Ovary (tissue), 7 donors: ENCODE measurements at regions not wholly inside any gene's neighbourhood (a gene's known extent, or its start where the extent isn't known, plus 50 kb on each side); places are given as distances from the start of the nearest gene placed in this dataset.

Experiments
- DNase-seq, 5 donors: peaks; one replicate each; pipeline ENCODE4 v3.0.0-alpha.2; 2019 to 2020
- H3K27ac ChIP-seq, 2 donors: fragments of 200-600 bp; one replicate each; pipeline versions ENCODE4 v1.5.1 to v1.8.0; 2019 to 2022
- H3K27me3 ChIP-seq: fragments of 200-600 bp; one replicate; pipeline ENCODE4 v1.8.0; 2022
- H3K36me3 ChIP-seq: fragments of 200-600 bp; sonication (generic); one replicate; pipeline ENCODE4 v1.5.1; 2019
- H3K4me1 ChIP-seq: one replicate; pipeline ENCODE4 v1.8.1; 2013; ENCODE audit warnings: mild to moderate bottlenecking, moderate library complexity; ENCODE audit not compliant: insufficient read depth
- H3K4me3 ChIP-seq: fragments of 200-600 bp; sonication (generic); one replicate; pipeline ENCODE4 v1.5.1; 2017
- H3K9me3 ChIP-seq, 2 donors: fragments of 200-600 bp in 1 of 2; sonication (generic) in 1 of 2; one replicate each; pipeline versions ENCODE4 v1.5.1 to v1.8.1; 2013 to 2019; ENCODE audit warnings: mild to moderate bottlenecking in 1 of 2, moderate library complexity in 1 of 2
- EP300 ChIP-seq: sonication (generic); formaldehyde crosslinking; IDR thresholded peaks from one replicate; pipeline ENCODE4 v1.6.1; 2017; ENCODE audit warnings: antibody characterized with exemption
- POLR2A ChIP-seq: fragments of 450-650 bp; IDR thresholded peaks from one replicate; pipeline ENCODE4 v1.6.1; 2017; ENCODE audit warnings: antibody characterized with exemption, mild to moderate bottlenecking, moderate library complexity
- WGBS, 3 donors: extraction: QIAGEN DNeasy Blood & Tissue Kit in 1 of 3; methylation state at CpG; one replicate each; pipeline versions ENCODE4 v1.1.5 to v1.1.7; 2013 to 2017; 5-methylcytosine and 5-hydroxymethylcytosine counted together
- intact Hi-C, 4 donors: fragments of 100-400 bp; cut with DNase I; formaldehyde crosslinking; loops; one replicate each; pipeline versions ENCODE4 v1.11.0 to v1.15.1; 2022 to 2023
- TF ChIP-seq, protein P1 (sequence below), 3 donors: fragments of 450-650 bp in 2 of 3; fragments of 200-600 bp in 1 of 3; IDR thresholded peaks; one replicate each; pipeline versions ENCODE4 v1.5.1 to v1.8.0; 2016 to 2022; ENCODE audit warnings: antibody characterized with exemption in 3 of 3, mild to moderate bottlenecking in 1 of 3
- donor health status: DM: no; HTN: no; CAD: no; lungs with moderate emphysema.
- donor health status: DM: no; HTN: no; CAD: no.
- donor health status: Bipolar disorder and iron deficiency.
- donor health status: DM: no; HTN: no; CAD: no.
- donor health status: DM: yes; HTN: yes; CAD: no.

DNA sequence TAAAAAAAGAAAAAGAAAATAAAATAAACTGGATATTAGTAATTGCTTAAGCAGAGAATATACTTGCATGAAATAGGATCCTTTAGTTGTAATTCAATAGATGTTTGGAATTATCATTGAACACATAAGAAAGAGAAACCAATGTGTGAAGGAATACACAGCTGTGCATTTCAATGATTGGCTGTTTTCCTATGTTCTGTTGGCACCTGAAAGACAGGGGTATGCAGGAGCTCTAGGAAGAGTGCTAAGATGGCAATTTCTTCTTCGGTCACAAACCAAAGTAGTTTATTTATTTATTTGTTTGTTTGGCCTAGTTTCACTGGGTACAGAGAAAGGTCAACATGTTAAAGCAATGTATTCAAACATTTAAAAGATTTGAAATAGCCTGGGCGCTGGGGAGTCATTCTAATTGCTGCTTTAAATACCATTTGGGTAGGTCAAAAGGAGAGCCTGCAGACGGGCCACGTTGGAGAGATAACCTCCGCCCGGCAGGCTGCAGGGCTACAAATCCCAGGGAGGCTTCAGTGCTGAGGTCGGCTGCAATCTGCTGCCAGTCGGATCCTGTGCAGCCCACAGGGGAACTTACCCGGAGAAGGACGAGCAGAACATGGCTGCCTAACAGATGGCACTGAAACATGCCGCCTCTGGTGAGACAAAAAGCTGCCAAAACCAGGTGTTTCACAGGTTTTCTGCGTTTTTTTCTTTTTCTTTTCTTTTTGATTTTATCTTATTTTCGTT lies 154.2 kb upstream of the TYRP1 start:
- no peak for DNase-seq
- Histone ChIP-seq H3K9me3 (no peaks in the 10 kb centered on the region), H3K27me3 (no peaks in the 10 kb centered on the region), H3K27ac (no peak overlapping the region), H3K4me1 (peaks cover 2% of the 10 kb centered on the region), H3K4me3 (no peak overlapping the region), H3K36me3 (no peaks in the 10 kb centered on the region)
- TF ChIP-seq, protein P1, sequence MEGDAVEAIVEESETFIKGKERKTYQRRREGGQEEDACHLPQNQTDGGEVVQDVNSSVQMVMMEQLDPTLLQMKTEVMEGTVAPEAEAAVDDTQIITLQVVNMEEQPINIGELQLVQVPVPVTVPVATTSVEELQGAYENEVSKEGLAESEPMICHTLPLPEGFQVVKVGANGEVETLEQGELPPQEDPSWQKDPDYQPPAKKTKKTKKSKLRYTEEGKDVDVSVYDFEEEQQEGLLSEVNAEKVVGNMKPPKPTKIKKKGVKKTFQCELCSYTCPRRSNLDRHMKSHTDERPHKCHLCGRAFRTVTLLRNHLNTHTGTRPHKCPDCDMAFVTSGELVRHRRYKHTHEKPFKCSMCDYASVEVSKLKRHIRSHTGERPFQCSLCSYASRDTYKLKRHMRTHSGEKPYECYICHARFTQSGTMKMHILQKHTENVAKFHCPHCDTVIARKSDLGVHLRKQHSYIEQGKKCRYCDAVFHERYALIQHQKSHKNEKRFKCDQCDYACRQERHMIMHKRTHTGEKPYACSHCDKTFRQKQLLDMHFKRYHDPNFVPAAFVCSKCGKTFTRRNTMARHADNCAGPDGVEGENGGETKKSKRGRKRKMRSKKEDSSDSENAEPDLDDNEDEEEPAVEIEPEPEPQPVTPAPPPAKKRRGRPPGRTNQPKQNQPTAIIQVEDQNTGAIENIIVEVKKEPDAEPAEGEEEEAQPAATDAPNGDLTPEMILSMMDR (IDR thresholded peaks at IDR 0.05), result no peak
- TF ChIP-seq EP300, result no peak
- no peak for TF ChIP-seq POLR2A
- 15 to 42% (median 38%) methylated on average over 13 of the region's 13 CpGs for WGBS, 3 donors
- intact Hi-C loops, result no loop called here

DNA sequence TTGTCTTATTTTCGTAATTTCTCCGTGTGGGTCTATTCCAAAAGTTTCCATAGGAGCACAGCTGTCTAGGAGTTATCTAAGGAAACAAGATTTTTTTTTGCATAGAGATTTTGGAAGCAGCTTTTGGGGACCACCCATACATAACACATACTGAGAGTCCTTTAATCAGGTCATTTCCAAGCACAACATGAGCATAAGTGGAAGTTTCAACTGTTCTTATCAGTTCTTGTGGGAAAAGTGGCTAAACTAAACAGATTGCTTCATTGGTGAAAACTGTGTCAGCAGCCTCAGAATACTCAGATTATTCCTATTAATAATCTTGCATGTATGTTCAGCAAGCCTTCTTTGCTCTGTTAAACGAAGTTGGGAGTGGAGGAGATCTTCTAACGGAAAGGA lies 153.6 kb upstream of the TYRP1 start:
- TF ChIP-seq POLR2A (no peak), EP300 (no peak)
- TF ChIP-seq, protein P1 (IDR thresholded peaks at IDR 0.05), result no peak
- Histone ChIP-seq H3K27ac (no peak overlapping the region), H3K4me1 (peaks cover 2% of the 10 kb centered on the region), H3K4me3 (no peak overlapping the region), H3K9me3 (no peaks in the 10 kb centered on the region), H3K36me3 (no peaks in the 10 kb centered on the region), H3K27me3 (no peaks in the 10 kb centered on the region)
- intact Hi-C loops, result no loop called here
- 9 to 39% (median 22%) methylated on average over 4 of the region's 4 CpGs for WGBS, 3 donors
- DNase-seq, result no peak

DNA sequence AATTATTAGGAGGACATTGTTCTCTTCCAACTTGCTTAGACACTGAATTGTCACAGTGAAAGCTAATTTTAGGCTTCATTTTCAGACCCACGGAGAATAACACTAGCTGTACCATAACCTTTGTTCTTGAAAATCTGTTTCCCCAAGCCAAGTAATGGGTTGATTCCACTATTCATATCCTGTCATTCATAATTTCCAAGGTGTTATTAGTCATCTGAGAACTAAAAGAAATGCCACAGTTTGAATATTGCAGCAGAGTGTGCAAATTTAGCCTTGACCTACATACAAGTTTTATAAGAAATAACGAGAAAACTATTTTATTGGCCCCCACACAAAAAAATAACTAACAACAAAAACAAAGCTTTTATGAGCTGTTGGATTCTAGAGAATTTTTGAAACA lies 148.5 kb upstream of the TYRP1 start:
- WGBS, 3 donors, result 2 to 20% (median 6%) methylated on average over 2 of the region's 2 CpGs
- Histone ChIP-seq H3K27ac (no peak overlapping the region), H3K4me1 (peaks cover 2% of the 10 kb centered on the region), H3K9me3 (no peaks in the 10 kb centered on the region), H3K4me3 (no peak overlapping the region), H3K36me3 (no peaks in the 10 kb centered on the region), H3K27me3 (no peaks in the 10 kb centered on the region)
- no peak for TF ChIP-seq POLR2A
- TF ChIP-seq, protein P1 (IDR thresholded peaks at IDR 0.05), result no peak
- TF ChIP-seq EP300, result no peak
- no peak for DNase-seq
- intact Hi-C loops, result no loop called here

DNA sequence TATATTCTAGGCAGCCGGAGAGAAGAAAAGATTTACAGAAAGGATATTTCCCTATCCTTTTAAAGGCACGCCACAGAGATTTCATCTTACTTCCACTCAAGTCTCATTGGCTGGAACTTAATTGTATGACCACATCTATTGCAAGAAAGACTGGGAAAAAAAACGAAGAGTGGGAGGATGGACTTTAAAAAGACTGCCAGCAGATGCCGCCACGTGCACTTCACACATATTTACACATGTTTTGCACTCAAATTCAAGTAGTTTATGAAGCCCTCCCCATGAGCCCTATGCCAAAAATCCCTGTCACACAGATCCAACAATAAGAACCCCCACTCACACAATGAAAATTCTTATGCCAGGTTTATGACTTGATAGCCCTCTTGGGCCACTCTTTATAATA lies 138.5 kb upstream of the TYRP1 start:
- WGBS, 3 donors, result 53 to 60% (median 53%) methylated on average over 5 of the region's 5 CpGs
- intact Hi-C loops, result no loop called here
- H3K27ac ChIP-seq, result no peak overlapping the region

More for the DNA sequence above, 138.5 kb upstream of the TYRP1 start:
- TF ChIP-seq POLR2A (no peak), EP300 (no peak)
- TF ChIP-seq, protein P1 (IDR thresholded peaks at IDR 0.05), result no peak
- Histone ChIP-seq H3K4me1 (no peaks in the 10 kb centered on the region), H3K36me3 (no peaks in the 10 kb centered on the region), H3K4me3 (no peak overlapping the region), H3K27me3 (no peaks in the 10 kb centered on the region), H3K9me3 (no peaks in the 10 kb centered on the region)
- DNase-seq, result no peak
